Astrocyte (in vitro differentiated cells and primary cell): ENCODE measurements at regions not wholly inside any gene's neighbourhood (a gene's known extent, or its start where the extent isn't known, plus 50 kb on each side); places are given as distances from the start of the nearest gene placed in this dataset.
A peak's percentile ranks its signal among the peaks of the same experiment; 100 is the strongest.

Source experiments
- DNase-seq: peaks from one replicate; pipeline ENCODE4 v3.0.0-alpha.2; 2010; ENCODE audit warnings: low read depth
- FAIRE-seq: peaks from 2 replicates; lab custom pipeline; 2011; peaks lifted over from hg19 to GRCh38; lab: Jason Lieb, UNC
- H2AFZ ChIP-seq: 2 replicates; pipeline ENCODE4 v1.6.0; 2012; ENCODE audit warnings: low read depth, low read length, inconsistent platforms
- H3K27ac ChIP-seq: 2 replicates; pipeline ENCODE4 v1.5.1; 2011; ENCODE audit warnings: low read depth, low read length, inconsistent platforms
- H3K27me3 ChIP-seq: 2 replicates; pipeline ENCODE4 v1.6.0; 2011; ENCODE audit warnings: low read length, inconsistent platforms; ENCODE audit not compliant: insufficient read depth
- H3K36me3 ChIP-seq: 2 replicates; pipeline ENCODE4 v1.5.1; 2011; ENCODE audit warnings: low read length, inconsistent platforms; ENCODE audit not compliant: insufficient read depth
- H3K4me1 ChIP-seq: 2 replicates; pipeline ENCODE4 v1.5.1; 2011; ENCODE audit warnings: low read length, inconsistent platforms; ENCODE audit not compliant: insufficient read depth
- H3K4me2 ChIP-seq: 2 replicates; pipeline ENCODE4 v1.6.0; 2012; ENCODE audit warnings: low read length, inconsistent platforms
- H3K4me3 ChIP-seq: 2 replicates; pipeline ENCODE4 v1.5.1; 2011; ENCODE audit warnings: low read depth, mild to moderate bottlenecking, low read length, inconsistent platforms; ENCODE audit not compliant: insufficient read depth
- H3K79me2 ChIP-seq: 2 replicates; pipeline ENCODE4 v1.6.0; 2012; ENCODE audit warnings: mild to moderate bottlenecking, low read length, inconsistent platforms; ENCODE audit not compliant: insufficient read depth
- H3K9ac ChIP-seq: 2 replicates; pipeline ENCODE4 v1.6.0; 2012; ENCODE audit warnings: mild to moderate bottlenecking, low read length, inconsistent platforms
- H3K9me3 ChIP-seq: 2 replicates; pipeline ENCODE4 v1.5.1; 2012; ENCODE audit warnings: low read depth, mild to moderate bottlenecking, low read length, inconsistent platforms; ENCODE audit not compliant: insufficient read depth
- H4K20me1 ChIP-seq: 2 replicates; pipeline ENCODE4 v1.6.0; 2012; ENCODE audit warnings: low read length, inconsistent platforms; ENCODE audit not compliant: insufficient read depth
- H3K27ac Mint-ChIP-seq: one replicate; pipeline ENCODE4 v1.8.0; 2021; ENCODE audit warnings: mild to moderate bottlenecking, mixed read lengths; ENCODE audit not compliant: unreplicated experiment
- H3K27me3 Mint-ChIP-seq: one replicate; pipeline ENCODE4 v1.8.0; 2021; ENCODE audit warnings: low read depth, mixed read lengths; ENCODE audit not compliant: unreplicated experiment
- H3K36me3 Mint-ChIP-seq: one replicate; pipeline ENCODE4 v1.8.0; 2021; ENCODE audit warnings: low read depth, mixed read lengths; ENCODE audit not compliant: unreplicated experiment
- H3K4me1 Mint-ChIP-seq: one replicate; pipeline ENCODE4 v1.8.0; 2021; ENCODE audit warnings: low read depth, mixed read lengths; ENCODE audit not compliant: unreplicated experiment
- H3K4me3 Mint-ChIP-seq: one replicate; pipeline ENCODE4 v1.8.0; 2021; ENCODE audit warnings: mild to moderate bottlenecking, moderate library complexity, mixed read lengths; ENCODE audit not compliant: unreplicated experiment
- H3K9me3 Mint-ChIP-seq: one replicate; pipeline ENCODE4 v1.8.0; 2021; ENCODE audit warnings: mild to moderate bottlenecking, mixed read lengths; ENCODE audit not compliant: unreplicated experiment
- EZH2 ChIP-seq: IDR thresholded peaks from 2 replicates; pipeline ENCODE4 v1.6.1; 2012; ENCODE audit warnings: mild to moderate bottlenecking, low read length, inconsistent platforms; ENCODE audit not compliant: insufficient read depth
- TF ChIP-seq, protein P1 (sequence below): IDR thresholded peaks from 2 replicates; pipeline ENCODE4 v1.5.1; 2011; ENCODE audit warnings: low read depth, mild to moderate bottlenecking, inconsistent platforms, low read length, moderate library complexity; ENCODE audit not compliant: insufficient read depth

GRCh38 chr20:4613184-4613583 lies 73.1 kb upstream of the PRNP start:
- TF ChIP-seq, protein P1, sequence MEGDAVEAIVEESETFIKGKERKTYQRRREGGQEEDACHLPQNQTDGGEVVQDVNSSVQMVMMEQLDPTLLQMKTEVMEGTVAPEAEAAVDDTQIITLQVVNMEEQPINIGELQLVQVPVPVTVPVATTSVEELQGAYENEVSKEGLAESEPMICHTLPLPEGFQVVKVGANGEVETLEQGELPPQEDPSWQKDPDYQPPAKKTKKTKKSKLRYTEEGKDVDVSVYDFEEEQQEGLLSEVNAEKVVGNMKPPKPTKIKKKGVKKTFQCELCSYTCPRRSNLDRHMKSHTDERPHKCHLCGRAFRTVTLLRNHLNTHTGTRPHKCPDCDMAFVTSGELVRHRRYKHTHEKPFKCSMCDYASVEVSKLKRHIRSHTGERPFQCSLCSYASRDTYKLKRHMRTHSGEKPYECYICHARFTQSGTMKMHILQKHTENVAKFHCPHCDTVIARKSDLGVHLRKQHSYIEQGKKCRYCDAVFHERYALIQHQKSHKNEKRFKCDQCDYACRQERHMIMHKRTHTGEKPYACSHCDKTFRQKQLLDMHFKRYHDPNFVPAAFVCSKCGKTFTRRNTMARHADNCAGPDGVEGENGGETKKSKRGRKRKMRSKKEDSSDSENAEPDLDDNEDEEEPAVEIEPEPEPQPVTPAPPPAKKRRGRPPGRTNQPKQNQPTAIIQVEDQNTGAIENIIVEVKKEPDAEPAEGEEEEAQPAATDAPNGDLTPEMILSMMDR = no peak
- no peaks in the 10 kb centered on the region for H3K36me3 Mint-ChIP-seq
- DNase-seq = peak; percentile 66
- Histone ChIP-seq H4K20me1 (no peaks in the 10 kb centered on the region), H3K4me1 (peaks cover 11% of the 10 kb centered on the region), H3K9me3 (no peaks in the 10 kb centered on the region), H3K4me3 (no peak overlapping the region), H3K79me2 (no peaks in the 10 kb centered on the region), H3K27ac (no peak overlapping the region), H3K9ac (peak overlapping the region; percentile 34), H3K27me3 (no peaks in the 10 kb centered on the region), H3K36me3 (no peaks in the 10 kb centered on the region), H3K4me2 (peak overlapping the region; percentile 67), H2AFZ (no peak overlapping the region)
- H3K4me1 Mint-ChIP-seq = peaks cover 4% of the 10 kb centered on the region
- FAIRE-seq = peak; percentile 47
- H3K4me3 Mint-ChIP-seq = no peak overlapping the region
- no peak overlapping the region for H3K27ac Mint-ChIP-seq
- peaks cover 14% of the 10 kb centered on the region for H3K27me3 Mint-ChIP-seq
- peaks cover 2% of the 10 kb centered on the region for H3K9me3 Mint-ChIP-seq

GRCh38 chr20:4610871-4611270 lies 75.4 kb upstream of the PRNP start:
- Histone ChIP-seq H3K4me3 (no peak overlapping the region), H3K4me1 (peaks cover 11% of the 10 kb centered on the region), H3K36me3 (no peaks in the 10 kb centered on the region), H3K9me3 (no peaks in the 10 kb centered on the region), H3K27ac (no peak overlapping the region), H3K9ac (no peak overlapping the region), H3K4me2 (no peak overlapping the region), H2AFZ (no peak overlapping the region), H4K20me1 (no peaks in the 10 kb centered on the region), H3K79me2 (no peaks in the 10 kb centered on the region), H3K27me3 (no peaks in the 10 kb centered on the region)
- no peaks in the 10 kb centered on the region for H3K36me3 Mint-ChIP-seq
- H3K4me1 Mint-ChIP-seq = peaks cover 6% of the 10 kb centered on the region
- TF ChIP-seq EZH2 = no peak
- TF ChIP-seq, protein P1 = no peak
- H3K9me3 Mint-ChIP-seq = no peaks in the 10 kb centered on the region
- H3K27me3 Mint-ChIP-seq = peaks cover 14% of the 10 kb centered on the region
- no peak overlapping the region for H3K27ac Mint-ChIP-seq
- H3K4me3 Mint-ChIP-seq = no peak overlapping the region
- no peak for FAIRE-seq
- DNase-seq = no peak

DNA sequence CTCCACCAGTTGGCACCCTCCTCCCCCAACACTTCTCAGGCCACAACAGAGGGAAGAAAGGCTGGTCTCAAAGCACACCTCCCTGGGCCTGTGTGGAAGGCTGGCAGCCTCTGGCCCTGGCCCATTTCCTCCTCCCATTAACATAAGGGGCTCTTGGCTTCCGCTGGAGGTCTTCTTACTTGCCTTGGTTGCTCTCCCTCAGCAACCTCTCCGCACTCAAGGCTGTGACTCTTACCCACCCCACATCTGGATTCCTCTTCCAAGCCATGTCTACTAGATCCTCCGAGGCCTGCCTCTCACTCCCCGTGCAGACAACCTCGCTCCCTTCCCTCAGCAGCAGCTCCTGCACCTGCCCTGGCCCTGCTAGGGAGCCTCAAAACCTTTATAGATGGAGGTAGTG lies 76.7 kb upstream of the PRNP start:
- TF ChIP-seq, protein P1 = no peak
- no peak for TF ChIP-seq EZH2
- no peak overlapping the region for H3K4me2 ChIP-seq
- H3K27ac ChIP-seq = no peak overlapping the region
- H3K27me3 ChIP-seq = no peaks in the 10 kb centered on the region
- peaks cover 11% of the 10 kb centered on the region for H3K4me1 ChIP-seq
- H3K79me2 ChIP-seq = no peaks in the 10 kb centered on the region
- peaks cover 17% of the 10 kb centered on the region for H3K27me3 Mint-ChIP-seq
- no peaks in the 10 kb centered on the region for H3K9me3 ChIP-seq
- no peak overlapping the region for H3K9ac ChIP-seq
- no peaks in the 10 kb centered on the region for H3K36me3 Mint-ChIP-seq
- no peaks in the 10 kb centered on the region for H3K9me3 Mint-ChIP-seq
- H3K4me3 Mint-ChIP-seq = no peak overlapping the region
- no peak overlapping the region for H3K4me3 ChIP-seq
- no peak overlapping the region for H3K27ac Mint-ChIP-seq
- H3K4me1 Mint-ChIP-seq = peaks cover 6% of the 10 kb centered on the region
- DNase-seq = no peak
- no peak overlapping the region for H2AFZ ChIP-seq
- FAIRE-seq = no peak
- H4K20me1 ChIP-seq = no peaks in the 10 kb centered on the region
- no peaks in the 10 kb centered on the region for H3K36me3 ChIP-seq
